Hepatocyte (in vitro differentiated cells): ENCODE measurements at regions not wholly inside any gene's neighbourhood (a gene's known extent, or its start where the extent isn't known, plus 50 kb on each side); places are given as distances from the start of the nearest gene placed in this dataset.

Source experiments
- CTCF ChIP-seq: fragments of 200-600 bp; sonication (generic); IDR thresholded peaks from 2 replicates; pipeline ENCODE4 v1.5.1; 2016; ENCODE audit warnings: antibody characterized with exemption, mild to moderate bottlenecking; ENCODE audit not compliant: poor library complexity
- EZH2 ChIP-seq: fragments of 200-600 bp; sonication (generic); IDR thresholded peaks from 2 replicates; pipeline ENCODE4 v1.6.1; 2016; ENCODE audit warnings: antibody characterized with exemption, mild to moderate bottlenecking, borderline replicate concordance

- no peak for TF ChIP-seq CTCF
- no peak for TF ChIP-seq EZH2
These were observed 153.6 kb downstream of the SHANK2 start for GRCh38 chr11:71098776-71099175.
